Testis (tissue), 2 donors: ENCODE measurements at regions not wholly inside any gene's neighbourhood (a gene's known extent, or its start where the extent isn't known, plus 50 kb on each side); places are given as distances from the start of the nearest gene placed in this dataset.

Experiments
- DNase-seq: peaks from one replicate; pipeline ENCODE4 v3.0.0-alpha.2; 2019
- H3K27ac ChIP-seq, 2 donors: fragments of 200-600 bp; sonication (generic); one replicate each; pipeline ENCODE4 v1.5.1; 2019
- H3K27me3 ChIP-seq: fragments of 200-600 bp; sonication (generic); one replicate; pipeline ENCODE4 v1.5.1; 2019
- H3K36me3 ChIP-seq: fragments of 200-600 bp; sonication (generic); one replicate; pipeline ENCODE4 v1.5.1; 2017; ENCODE audit warnings: low read depth; ENCODE audit errors: missing control alignments
- H3K4me1 ChIP-seq: fragments of 200-600 bp; sonication (generic); one replicate; pipeline ENCODE4 v1.5.1; 2019
- H3K4me3 ChIP-seq, 2 donors: fragments of 200-600 bp; sonication (generic); one replicate each; pipeline ENCODE4 v1.5.1; 2017 to 2019
- H3K9me3 ChIP-seq: fragments of 200-600 bp; sonication (generic); one replicate; pipeline ENCODE4 v1.5.1; 2017
- CTCF ChIP-seq, 3 experiments: fragments of 450-650 bp in 2 of 3; fragments of 200-600 bp in 1 of 3; sonication (generic) in 1 of 3; IDR thresholded peaks; one replicate each; pipeline ENCODE4 v1.5.1; 2016 to 2019; ENCODE audit warnings: antibody characterized with exemption in 3 of 3, mild to moderate bottlenecking in 2 of 3, moderate library complexity in 1 of 3
- POLR2A ChIP-seq: fragments of 450-650 bp; IDR thresholded peaks from one replicate; pipeline ENCODE4 v1.6.1; 2017; ENCODE audit warnings: antibody characterized with exemption, mild to moderate bottlenecking, moderate library complexity
- WGBS, 2 donors: methylation state at CpG; one replicate each; pipeline ENCODE4 v1.1.5; 2018; 5-methylcytosine and 5-hydroxymethylcytosine counted together
- intact Hi-C: fragments of 100-400 bp; cut with DNase I; formaldehyde crosslinking; loops from one replicate; pipeline ENCODE4 v1.15.1; 2023; ENCODE audit warnings: low total_unique reads

- no peak for DNase-seq
- H3K4me1 ChIP-seq = no peaks in the 10 kb centered on the region
- no peak for TF ChIP-seq POLR2A
- no peak for TF ChIP-seq CTCF (IDR thresholded peaks at IDR 0.05)
- no peaks in the 10 kb centered on the region for H3K36me3 ChIP-seq
- 92 to 100% methylated on average over 2 of the region's 2 CpGs for WGBS, 2 donors
- H3K4me3 ChIP-seq = no peak overlapping the region
- intact Hi-C loops = no loop called here
- no peak overlapping the region for H3K27ac ChIP-seq
- no peaks in the 10 kb centered on the region for H3K9me3 ChIP-seq
- H3K27me3 ChIP-seq = no peaks in the 10 kb centered on the region
Measured at GRCh38 chr7:13774976-13775375, 214.5 kb downstream of the ETV1 start.

GRCh38 chr7:13777242-13777641 is 212.2 kb downstream of the ETV1 start:
- H3K4me1 ChIP-seq = no peaks in the 10 kb centered on the region
- DNase-seq = no peak
- H3K36me3 ChIP-seq = no peaks in the 10 kb centered on the region
- intact Hi-C loops = no loop called here
- no peaks in the 10 kb centered on the region for H3K9me3 ChIP-seq
- no peak overlapping the region for H3K27ac ChIP-seq
- TF ChIP-seq CTCF (IDR thresholded peaks at IDR 0.05) (no peak), POLR2A (no peak)
- WGBS, 2 donors = 89 to 94% methylated on average over 3 of the region's 3 CpGs
- H3K27me3 ChIP-seq = no peaks in the 10 kb centered on the region
- H3K4me3 ChIP-seq = no peak overlapping the region

GRCh38 chr7:13778967-13779366 is 210.5 kb downstream of the ETV1 start:
- TF ChIP-seq POLR2A (no peak), CTCF (IDR thresholded peaks at IDR 0.05) (no peak)
- Histone ChIP-seq H3K4me1 (no peaks in the 10 kb centered on the region), H3K27me3 (no peaks in the 10 kb centered on the region), H3K27ac (no peak overlapping the region), H3K9me3 (no peaks in the 10 kb centered on the region), H3K36me3 (no peaks in the 10 kb centered on the region), H3K4me3 (no peak overlapping the region)
- no peak for DNase-seq
- 90% methylated on average over 2 of the region's 2 CpGs for WGBS, 2 donors
- intact Hi-C loops = no loop called here

GRCh38 chr7:13790611-13791010 is 198.9 kb downstream of the ETV1 start:
- WGBS, 2 donors = 93 to 94% methylated on average over 5 of the region's 5 CpGs
- Histone ChIP-seq H3K36me3 (no peaks in the 10 kb centered on the region), H3K9me3 (no peaks in the 10 kb centered on the region), H3K27me3 (no peaks in the 10 kb centered on the region), H3K4me1 (no peaks in the 10 kb centered on the region), H3K4me3 (no peak overlapping the region), H3K27ac (no peak overlapping the region)
- intact Hi-C loops = no loop called here
- DNase-seq = no peak
- TF ChIP-seq POLR2A = no peak
- no peak for TF ChIP-seq CTCF (IDR thresholded peaks at IDR 0.05)

- no peak overlapping the region for H3K4me3 ChIP-seq
- no peak for TF ChIP-seq CTCF (IDR thresholded peaks at IDR 0.05)
- TF ChIP-seq POLR2A = no peak
- DNase-seq = no peak
- no peaks in the 10 kb centered on the region for H3K27me3 ChIP-seq
- WGBS, 2 donors = 82 to 89% methylated on average over 6 of the region's 6 CpGs
- intact Hi-C loops = no loop called here
- H3K9me3 ChIP-seq = no peaks in the 10 kb centered on the region
- no peaks in the 10 kb centered on the region for H3K36me3 ChIP-seq
- H3K4me1 ChIP-seq = no peaks in the 10 kb centered on the region
- no peak overlapping the region for H3K27ac ChIP-seq
Measured at GRCh38 chr7:13792208-13792607, 197.3 kb downstream of the ETV1 start.
